Liver (tissue), 3 donors: ENCODE measurements at regions not wholly inside any gene's neighbourhood (a gene's known extent, or its start where the extent isn't known, plus 50 kb on each side); places are given as distances from the start of the nearest gene placed in this dataset.

ENCODE experiments used
- CTCF ChIP-seq: fragments of 150-350 bp; IDR thresholded peaks from 2 replicates; pipeline ENCODE4 v1.5.1; 2017; ENCODE audit warnings: improper control_type of control experiment, low read depth, low read length; ENCODE audit not compliant: missing input control
- GABPA ChIP-seq, 2 donors: IDR thresholded peaks in 1 of 2; conservative IDR thresholded peaks in 1 of 2; 2 replicates each; pipeline ENCODE4 v1.6.1; 2016; ENCODE audit warnings: antibody characterized with exemption in 2 of 2, mild to moderate bottlenecking in 1 of 2, moderate library complexity in 1 of 2
- REST ChIP-seq: IDR thresholded peaks from 2 replicates; pipeline ENCODE4 v1.6.1; 2016; ENCODE audit warnings: antibody characterized with exemption, mild to moderate bottlenecking
- TF ChIP-seq, protein P1 (sequence below): IDR thresholded peaks from 2 replicates; pipeline ENCODE4 v1.6.1; 2016; ENCODE audit warnings: antibody characterized with exemption
- TF ChIP-seq, protein P2 (sequence below): IDR thresholded peaks from 2 replicates; pipeline ENCODE4 v1.6.1; 2016; ENCODE audit warnings: antibody characterized with exemption
- donor health status: healthy.
- donor health status: healthy.

- TF ChIP-seq, protein P1, sequence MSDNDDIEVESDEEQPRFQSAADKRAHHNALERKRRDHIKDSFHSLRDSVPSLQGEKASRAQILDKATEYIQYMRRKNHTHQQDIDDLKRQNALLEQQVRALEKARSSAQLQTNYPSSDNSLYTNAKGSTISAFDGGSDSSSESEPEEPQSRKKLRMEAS = no peak
- TF ChIP-seq CTCF = no peak
- TF ChIP-seq REST = no peak
- TF ChIP-seq, protein P2, sequence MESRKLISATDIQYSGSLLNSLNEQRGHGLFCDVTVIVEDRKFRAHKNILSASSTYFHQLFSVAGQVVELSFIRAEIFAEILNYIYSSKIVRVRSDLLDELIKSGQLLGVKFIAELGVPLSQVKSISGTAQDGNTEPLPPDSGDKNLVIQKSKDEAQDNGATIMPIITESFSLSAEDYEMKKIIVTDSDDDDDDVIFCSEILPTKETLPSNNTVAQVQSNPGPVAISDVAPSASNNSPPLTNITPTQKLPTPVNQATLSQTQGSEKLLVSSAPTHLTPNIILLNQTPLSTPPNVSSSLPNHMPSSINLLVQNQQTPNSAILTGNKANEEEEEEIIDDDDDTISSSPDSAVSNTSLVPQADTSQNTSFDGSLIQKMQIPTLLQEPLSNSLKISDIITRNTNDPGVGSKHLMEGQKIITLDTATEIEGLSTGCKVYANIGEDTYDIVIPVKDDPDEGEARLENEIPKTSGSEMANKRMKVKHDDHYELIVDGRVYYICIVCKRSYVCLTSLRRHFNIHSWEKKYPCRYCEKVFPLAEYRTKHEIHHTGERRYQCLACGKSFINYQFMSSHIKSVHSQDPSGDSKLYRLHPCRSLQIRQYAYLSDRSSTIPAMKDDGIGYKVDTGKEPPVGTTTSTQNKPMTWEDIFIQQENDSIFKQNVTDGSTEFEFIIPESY = no peak
- TF ChIP-seq GABPA (IDR thresholded peaks at IDR 0.05 in 1 of 2, conservative IDR thresholded peaks at IDR 0.05 in 1 of 2) = no peak
Observed at GRCh38 chrX:1020634-1021166, 191.7 kb downstream of the CRLF2 start.
